Activated B cell treated with CpG ODN at 0.5 μM for 24 hours (primary cell): ENCODE measurements at regions not wholly inside any gene's neighbourhood (a gene's known extent, or its start where the extent isn't known, plus 50 kb on each side); places are given as distances from the start of the nearest gene placed in this dataset.

Source experiments
- ATAC-seq: fragments of 200-7000 bp; cut with Tn5 transposase; one replicate; pipeline ENCODE4 v1.10.0; 2021; ENCODE audit warnings: low read depth, mild to moderate bottlenecking, moderate library complexity
- CTCF ChIA-PET: fragments of 350-600 bp; sonication (Branson Sonifier 250); formaldehyde crosslinking; loops from one replicate; lab custom pipeline; 2021; ENCODE audit warnings: antibody characterized with exemption; lab: Charles Lee
- POLR2A ChIA-PET: fragments of 350-600 bp; sonication (Branson Sonifier 250); formaldehyde crosslinking; loops from one replicate; lab custom pipeline; 2021; ENCODE audit warnings: antibody characterized with exemption; lab: Charles Lee
- DNase-seq: peaks from one replicate; pipeline ENCODE4 v3.0.0; 2022
- H3K27ac Mint-ChIP-seq: one replicate; pipeline ENCODE4 v1.8.0; 2020; ENCODE audit warnings: mixed read lengths
- H3K27me3 Mint-ChIP-seq: one replicate; pipeline ENCODE4 v1.8.0; 2021; ENCODE audit warnings: mixed read lengths
- H3K36me3 Mint-ChIP-seq: one replicate; pipeline ENCODE4 v1.8.0; 2021; ENCODE audit warnings: low read depth, mixed read lengths
- H3K4me1 Mint-ChIP-seq: one replicate; pipeline ENCODE4 v1.8.0; 2021; ENCODE audit warnings: mixed read lengths
- H3K4me3 Mint-ChIP-seq: one replicate; pipeline ENCODE4 v1.8.0; 2020; ENCODE audit warnings: mild to moderate bottlenecking, mixed read lengths
- H3K9me3 Mint-ChIP-seq: one replicate; pipeline ENCODE4 v1.8.0; 2020; ENCODE audit warnings: mixed read lengths
- intact Hi-C: fragments of 100-400 bp; cut with micrococcal nuclease; formaldehyde crosslinking; loops from one replicate; pipeline ENCODE4 v1.15.1; 2024
- TF ChIP-seq, protein P1 (sequence below): fragments of 200-600 bp; IDR thresholded peaks from one replicate; pipeline ENCODE4 v1.8.0; 2022; ENCODE audit warnings: antibody characterized with exemption, mild to moderate bottlenecking

DNA sequence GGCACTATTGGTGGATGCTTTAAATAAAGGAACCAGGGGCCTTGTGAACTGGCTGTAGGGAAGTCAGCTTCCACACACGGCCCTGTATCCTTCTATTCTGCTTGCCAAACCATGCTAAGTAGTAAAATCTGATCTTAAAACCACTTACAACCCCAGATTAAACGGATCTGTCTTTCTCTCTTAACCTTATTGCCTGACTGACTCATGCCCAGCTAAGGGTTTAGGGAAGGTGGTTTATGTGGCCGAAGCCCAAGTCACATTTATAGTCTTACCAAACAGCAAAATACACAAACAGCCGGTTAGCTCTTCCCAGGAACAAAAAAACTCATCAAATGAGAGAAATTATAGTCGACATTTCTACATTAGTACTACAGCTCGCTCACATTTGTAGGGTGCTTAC lies 988.4 kb upstream of the TENM3 start:
- POLR2A ChIA-PET: no interaction called here
- intact Hi-C loops: no loop called here
- TF ChIP-seq, protein P1, sequence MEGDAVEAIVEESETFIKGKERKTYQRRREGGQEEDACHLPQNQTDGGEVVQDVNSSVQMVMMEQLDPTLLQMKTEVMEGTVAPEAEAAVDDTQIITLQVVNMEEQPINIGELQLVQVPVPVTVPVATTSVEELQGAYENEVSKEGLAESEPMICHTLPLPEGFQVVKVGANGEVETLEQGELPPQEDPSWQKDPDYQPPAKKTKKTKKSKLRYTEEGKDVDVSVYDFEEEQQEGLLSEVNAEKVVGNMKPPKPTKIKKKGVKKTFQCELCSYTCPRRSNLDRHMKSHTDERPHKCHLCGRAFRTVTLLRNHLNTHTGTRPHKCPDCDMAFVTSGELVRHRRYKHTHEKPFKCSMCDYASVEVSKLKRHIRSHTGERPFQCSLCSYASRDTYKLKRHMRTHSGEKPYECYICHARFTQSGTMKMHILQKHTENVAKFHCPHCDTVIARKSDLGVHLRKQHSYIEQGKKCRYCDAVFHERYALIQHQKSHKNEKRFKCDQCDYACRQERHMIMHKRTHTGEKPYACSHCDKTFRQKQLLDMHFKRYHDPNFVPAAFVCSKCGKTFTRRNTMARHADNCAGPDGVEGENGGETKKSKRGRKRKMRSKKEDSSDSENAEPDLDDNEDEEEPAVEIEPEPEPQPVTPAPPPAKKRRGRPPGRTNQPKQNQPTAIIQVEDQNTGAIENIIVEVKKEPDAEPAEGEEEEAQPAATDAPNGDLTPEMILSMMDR: no peak

DNA sequence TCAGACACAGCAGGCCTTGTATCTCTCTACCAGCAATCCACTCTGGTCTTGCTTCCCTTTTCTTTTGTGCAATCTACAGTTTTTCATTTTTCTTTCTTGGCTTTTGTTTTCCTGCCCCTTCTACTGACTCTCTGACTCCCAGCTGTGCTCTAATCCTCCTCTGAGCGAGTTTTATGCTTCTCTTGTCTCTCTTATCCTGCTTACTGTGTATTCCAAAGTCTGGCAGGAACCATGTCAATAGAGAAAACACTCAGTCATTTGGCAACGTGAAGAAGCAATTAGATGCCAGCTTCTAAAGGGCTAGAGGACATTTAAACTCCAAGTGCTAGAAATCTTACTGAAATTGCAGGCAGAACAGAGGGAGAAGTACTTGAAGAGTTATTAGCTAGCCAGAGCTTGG lies 984.6 kb upstream of the TENM3 start:
- ChIA-PET POLR2A (no interaction called here), CTCF (no interaction called here)
- ATAC-seq (no peak), DNase-seq (no peak)
- no peaks in the 10 kb centered on the region for H3K36me3 Mint-ChIP-seq
- H3K27ac Mint-ChIP-seq: no peak overlapping the region
- H3K27me3 Mint-ChIP-seq: no peaks in the 10 kb centered on the region
- TF ChIP-seq, protein P1: no peak
- H3K4me3 Mint-ChIP-seq: no peak overlapping the region
- intact Hi-C loops: no loop called here
- H3K4me1 Mint-ChIP-seq: no peaks in the 10 kb centered on the region
- H3K9me3 Mint-ChIP-seq: peaks cover 2% of the 10 kb centered on the region

More for the DNA sequence above, 988.4 kb upstream of the TENM3 start:
- no peak for DNase-seq
- ATAC-seq: no peak
- CTCF ChIA-PET: no interaction called here
- Mint-ChIP-seq H3K4me1 (no peaks in the 10 kb centered on the region), H3K9me3 (peaks cover 2% of the 10 kb centered on the region), H3K27ac (no peak overlapping the region), H3K27me3 (no peaks in the 10 kb centered on the region), H3K4me3 (no peak overlapping the region), H3K36me3 (no peaks in the 10 kb centered on the region)

DNA sequence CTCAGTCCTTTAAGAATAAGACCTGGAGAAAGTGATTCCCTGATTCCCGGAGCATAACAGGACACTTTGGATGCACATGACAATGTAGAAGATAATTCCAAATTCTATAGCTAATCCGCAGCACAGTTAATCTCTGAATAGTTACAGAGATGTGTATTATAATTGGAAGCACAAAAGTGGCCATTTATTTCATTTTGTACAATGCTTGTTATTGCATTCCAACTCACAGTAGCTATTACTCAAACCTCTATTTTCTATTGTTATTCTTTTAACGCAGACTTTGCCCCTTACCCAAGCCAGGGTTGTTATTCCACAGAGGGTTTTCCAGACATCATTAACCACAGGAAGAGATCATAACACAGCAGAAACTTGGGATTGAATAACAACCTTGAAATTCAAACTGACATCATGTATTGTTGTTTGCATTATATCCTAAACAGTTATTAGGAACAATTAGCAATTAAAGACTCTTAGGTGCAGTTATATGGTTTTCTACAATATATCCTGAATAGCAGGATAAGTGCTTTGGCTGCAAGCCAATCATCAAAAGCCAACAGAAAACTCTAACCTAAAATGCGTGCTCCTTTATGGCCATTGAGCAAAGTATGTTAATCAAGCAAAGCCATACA lies 984.0 kb upstream of the TENM3 start:
- no peak overlapping the region for H3K27ac Mint-ChIP-seq
- ChIA-PET POLR2A (no interaction called here), CTCF (no interaction called here)
- no peak for ATAC-seq
- no peaks in the 10 kb centered on the region for H3K9me3 Mint-ChIP-seq
- intact Hi-C loops: no loop called here
- H3K27me3 Mint-ChIP-seq: no peaks in the 10 kb centered on the region
- no peak overlapping the region for H3K4me3 Mint-ChIP-seq
- no peaks in the 10 kb centered on the region for H3K36me3 Mint-ChIP-seq
- TF ChIP-seq, protein P1: no peak
- DNase-seq: no peak
- H3K4me1 Mint-ChIP-seq: no peaks in the 10 kb centered on the region

DNA sequence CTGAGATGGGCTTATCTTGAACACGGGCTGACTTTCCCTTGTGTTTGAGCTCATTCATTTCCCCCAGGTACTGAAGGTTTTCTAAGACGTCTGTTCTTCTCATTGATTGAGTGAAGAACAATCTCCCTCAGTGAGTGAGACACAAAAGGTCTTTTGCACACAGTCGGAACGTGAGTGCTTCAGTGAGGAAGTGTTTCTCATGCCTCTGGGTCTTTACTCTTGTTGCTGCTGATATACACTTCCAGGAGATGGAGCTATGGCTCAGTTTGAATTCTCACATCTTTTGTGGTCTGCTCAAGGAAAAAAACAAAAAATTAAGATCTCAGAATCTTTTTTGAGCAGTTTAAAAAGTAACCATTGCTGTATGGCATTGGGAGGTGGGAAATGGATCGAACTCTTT lies 981.9 kb upstream of the TENM3 start:
- no peak overlapping the region for H3K4me3 Mint-ChIP-seq
- no peak for ATAC-seq
- DNase-seq: no peak
- TF ChIP-seq, protein P1: no peak
- CTCF ChIA-PET: no interaction called here
- no peaks in the 10 kb centered on the region for H3K27me3 Mint-ChIP-seq
- no peaks in the 10 kb centered on the region for H3K4me1 Mint-ChIP-seq
- no peaks in the 10 kb centered on the region for H3K9me3 Mint-ChIP-seq
- POLR2A ChIA-PET: no interaction called here
- intact Hi-C loops: no loop called here
- no peaks in the 10 kb centered on the region for H3K36me3 Mint-ChIP-seq
- no peak overlapping the region for H3K27ac Mint-ChIP-seq

DNA sequence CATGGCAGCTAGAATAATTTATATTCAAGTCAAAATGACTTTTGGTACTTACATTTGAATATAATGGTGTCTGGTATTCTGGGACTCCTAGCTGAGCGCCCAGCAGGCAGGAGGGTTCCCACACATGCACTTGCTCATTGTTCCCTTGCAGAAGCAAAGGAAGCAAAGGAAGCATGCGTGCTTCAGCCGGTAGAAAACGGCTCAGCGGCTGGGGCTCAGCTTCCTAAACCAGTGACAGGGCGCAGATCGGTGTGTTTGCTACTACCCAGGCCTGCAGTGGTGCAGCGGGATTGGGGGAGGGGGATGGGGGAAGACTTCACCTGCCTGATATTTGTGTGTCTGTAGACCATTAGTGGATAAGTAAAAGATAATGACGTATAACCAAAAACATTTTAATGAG lies 978.3 kb upstream of the TENM3 start:
- CTCF ChIA-PET: no interaction called here
- intact Hi-C loops: no loop called here
- DNase-seq (no peak), ATAC-seq (no peak)
- Mint-ChIP-seq H3K27ac (no peak overlapping the region), H3K36me3 (no peaks in the 10 kb centered on the region), H3K27me3 (no peaks in the 10 kb centered on the region), H3K4me3 (no peak overlapping the region), H3K4me1 (no peaks in the 10 kb centered on the region), H3K9me3 (no peaks in the 10 kb centered on the region)
- POLR2A ChIA-PET: no interaction called here
- TF ChIP-seq, protein P1: no peak
